Left forelimb (tissue), 1 donor: ENCODE measurements at regions not wholly inside any gene's neighbourhood (a gene's known extent, or its start where the extent isn't known, plus 50 kb on each side); places are given as distances from the start of the nearest gene placed in this dataset.

Experiments
- DNase-seq: peaks from one replicate; pipeline ENCODE4 v3.0.0-alpha.2; 2018; ENCODE audit warnings: low spot score

DNA sequence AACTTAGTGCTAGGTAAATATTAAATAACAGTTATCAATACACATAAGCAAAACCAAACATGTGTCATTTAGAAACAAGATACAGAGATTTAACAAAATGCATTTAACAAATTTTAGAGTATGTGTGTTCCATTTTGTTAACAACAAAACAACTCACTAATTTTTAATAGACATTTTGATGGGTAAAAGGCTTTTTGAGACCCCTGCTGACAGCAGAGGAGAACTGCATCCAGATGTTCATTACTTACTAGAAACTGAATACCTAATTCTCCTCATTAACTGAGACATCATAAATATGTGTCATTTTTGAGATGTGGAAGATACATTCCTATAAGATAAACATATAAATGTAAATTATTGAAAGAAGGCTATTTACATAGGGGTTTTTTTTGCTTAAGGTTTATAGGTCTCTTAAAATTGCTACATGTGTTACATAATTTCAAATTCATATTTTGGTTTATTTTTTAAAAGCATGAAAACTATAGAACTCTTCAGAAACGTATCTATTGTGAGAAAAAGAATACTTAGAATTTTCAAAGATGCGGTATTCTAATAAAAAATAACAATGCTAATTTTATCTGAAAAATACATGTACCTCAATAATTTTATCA, 1009.8 kb downstream of the TUSC7 start:
- DNase-seq, result no peak

DNA sequence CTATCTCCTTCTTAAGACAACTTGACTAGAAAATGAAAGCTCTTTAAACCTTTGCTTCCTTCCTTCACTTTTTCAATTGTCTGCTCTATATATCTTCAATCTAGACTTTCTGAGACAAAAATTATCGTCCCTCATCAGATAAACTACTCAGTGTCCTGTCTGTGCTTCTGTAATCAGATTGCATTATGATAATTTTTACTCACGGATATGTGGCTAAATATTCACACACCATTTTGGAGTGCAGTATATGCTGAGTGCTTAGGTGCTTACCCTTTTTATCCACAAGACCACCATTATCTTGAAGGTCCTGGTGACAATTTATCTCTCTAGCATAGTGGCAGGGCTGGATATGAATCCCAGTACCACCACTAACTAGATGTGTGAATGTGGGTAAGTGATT, 1012.3 kb downstream of the TUSC7 start:
- no peak for DNase-seq

DNA sequence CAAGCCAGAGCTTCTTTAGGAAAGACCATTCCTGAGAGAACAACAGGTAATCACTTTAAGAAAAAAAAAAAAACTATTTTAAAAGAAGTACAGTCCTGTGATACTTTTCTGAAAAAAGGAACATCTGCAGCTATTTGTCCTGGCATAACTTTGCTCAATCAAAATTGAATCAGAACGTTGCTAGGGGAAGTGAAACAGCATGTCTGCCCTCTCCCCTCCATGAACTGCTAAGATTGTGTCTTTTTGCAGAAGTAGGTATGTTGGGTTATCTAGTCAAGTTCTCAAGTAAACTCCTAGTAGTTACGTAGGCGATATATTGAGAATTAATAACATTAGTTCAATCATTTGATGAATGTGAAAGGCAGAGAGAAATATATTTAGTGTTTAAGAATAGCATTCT, 1013.3 kb downstream of the TUSC7 start:
- DNase-seq, result no peak

- no peak for DNase-seq
Observed at GRCh38 chr3:117723825-117724224, 1014.2 kb downstream of the TUSC7 start.

DNA sequence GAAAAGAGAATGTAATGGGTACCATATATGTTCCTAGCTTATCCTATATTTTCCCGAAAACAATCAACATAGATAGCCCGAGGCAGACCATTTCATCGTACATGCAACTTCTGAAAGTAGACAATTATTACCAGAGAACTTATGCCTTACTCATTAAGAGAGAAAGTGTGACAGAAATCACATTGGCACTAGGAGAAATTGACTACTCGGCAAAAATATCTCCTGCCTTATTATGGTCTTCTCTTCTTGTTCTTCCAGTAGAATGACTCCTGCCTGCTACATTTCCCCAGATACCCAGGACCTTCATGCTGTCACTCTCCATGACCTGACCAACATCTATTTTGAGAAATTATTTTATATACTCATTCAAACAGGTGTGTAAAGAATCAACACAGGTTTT, 1015.7 kb downstream of the TUSC7 start:
- DNase-seq, result no peak

GRCh38 chr3:117726776-117727175, 1017.2 kb downstream of the TUSC7 start:
- DNase-seq, result no peak

DNA sequence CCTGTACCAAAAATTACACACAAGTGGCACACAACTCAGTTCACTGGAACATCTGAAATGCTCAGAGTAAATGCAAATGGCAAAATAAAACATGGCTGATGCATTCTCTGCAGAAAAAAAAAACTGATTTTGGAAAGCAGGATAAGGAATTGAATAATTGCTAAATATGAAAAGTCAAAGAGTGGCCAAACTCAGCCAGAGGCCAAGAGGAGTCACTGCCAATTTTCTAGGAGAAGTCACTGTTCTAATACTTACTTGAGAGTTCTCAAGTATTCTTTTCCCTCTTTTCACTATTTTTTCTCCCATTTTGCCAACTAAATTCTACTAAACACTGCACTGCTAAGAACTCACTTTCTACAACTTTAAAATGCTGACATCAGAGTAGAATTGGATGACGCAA, 1018.6 kb downstream of the TUSC7 start:
- no peak for DNase-seq

DNA sequence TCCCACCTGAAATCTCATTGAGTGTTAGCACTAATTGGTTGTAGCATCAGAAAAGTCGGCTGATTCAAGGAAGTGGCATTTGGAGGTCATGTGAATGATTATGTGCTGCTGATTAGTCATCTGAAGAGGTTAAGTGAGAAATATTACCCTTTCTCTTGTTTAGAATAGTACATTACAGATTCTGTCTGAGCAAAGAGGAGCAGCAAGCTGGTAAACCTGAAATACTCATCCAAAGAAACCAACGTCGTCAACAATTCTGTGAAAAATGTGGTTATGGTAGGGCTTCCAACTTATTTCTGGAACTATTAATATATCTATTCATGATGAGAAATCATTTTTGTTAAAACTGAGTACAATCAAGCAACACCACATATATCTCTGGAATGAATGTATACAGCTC, 1024.9 kb downstream of the TUSC7 start:
- DNase-seq, result no peak

DNA sequence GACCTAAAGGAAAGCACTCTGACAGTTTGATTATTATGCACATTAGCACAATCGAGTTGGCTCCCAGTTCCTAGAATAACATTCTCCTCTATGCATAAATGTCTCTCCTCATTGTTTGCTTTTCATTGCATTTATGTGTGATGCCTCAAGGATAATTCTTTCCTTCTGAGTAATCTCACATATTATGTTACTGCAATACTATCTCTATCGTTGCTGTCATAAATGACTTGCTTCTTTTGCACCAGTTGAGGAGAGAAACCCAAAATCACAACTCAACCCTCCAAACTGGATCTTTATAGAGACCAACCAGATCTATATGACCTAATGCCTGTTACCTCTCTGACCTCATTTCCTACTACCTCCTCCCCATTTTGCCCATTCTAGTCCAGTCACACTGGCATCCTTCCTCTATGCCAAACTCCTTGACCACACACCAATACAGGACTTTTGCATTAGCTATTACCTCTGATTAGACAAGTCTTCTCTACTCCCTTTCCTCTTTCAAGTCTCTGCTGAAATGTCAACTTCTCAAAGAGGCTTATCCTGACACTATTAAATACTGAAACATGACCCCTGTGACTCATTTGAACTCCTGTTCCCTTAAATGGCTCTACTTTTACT, 1026.0 kb downstream of the TUSC7 start:
- DNase-seq, result no peak

- DNase-seq, result no peak
Observed at GRCh38 chr3:117736846-117737245, 1027.3 kb downstream of the TUSC7 start.

DNA sequence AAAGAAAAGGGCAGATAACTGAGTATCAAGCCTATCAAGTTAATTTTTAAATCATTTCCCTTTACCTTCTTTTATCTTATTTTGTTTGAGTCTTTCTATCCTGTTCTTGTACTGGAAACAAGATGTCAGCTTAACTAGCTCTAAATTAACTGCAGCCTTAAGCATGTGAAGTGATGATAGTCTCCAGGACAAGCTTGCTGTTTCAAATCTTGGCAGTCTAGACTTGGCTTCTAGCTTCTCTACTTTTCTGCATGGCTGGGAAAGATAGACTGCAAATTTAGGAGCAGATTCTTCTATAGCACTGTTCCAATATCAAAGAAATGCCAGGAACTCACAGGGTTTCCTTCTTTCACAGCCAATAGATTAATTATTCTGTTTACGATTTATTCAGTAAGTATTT, 1034.4 kb downstream of the TUSC7 start:
- no peak for DNase-seq

DNA sequence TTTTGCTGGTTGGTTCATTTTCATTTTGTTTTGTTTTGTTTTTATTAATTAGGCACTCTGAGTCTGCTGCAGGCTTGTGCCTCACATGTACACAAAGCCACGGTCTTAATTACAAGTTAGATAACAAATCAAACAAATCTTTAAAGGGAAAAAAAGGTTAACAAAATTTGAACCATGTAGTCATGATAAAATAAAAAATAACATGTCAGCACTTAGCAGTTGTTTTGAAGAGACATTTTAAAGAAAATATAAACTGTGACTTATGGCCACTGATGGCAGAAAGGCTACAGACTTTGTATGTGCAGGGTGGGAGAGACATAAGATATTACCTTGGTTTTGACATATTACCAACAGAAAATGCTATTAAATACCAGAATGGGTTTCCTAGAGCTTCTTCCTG, 1035.4 kb downstream of the TUSC7 start:
- DNase-seq, result no peak

DNA sequence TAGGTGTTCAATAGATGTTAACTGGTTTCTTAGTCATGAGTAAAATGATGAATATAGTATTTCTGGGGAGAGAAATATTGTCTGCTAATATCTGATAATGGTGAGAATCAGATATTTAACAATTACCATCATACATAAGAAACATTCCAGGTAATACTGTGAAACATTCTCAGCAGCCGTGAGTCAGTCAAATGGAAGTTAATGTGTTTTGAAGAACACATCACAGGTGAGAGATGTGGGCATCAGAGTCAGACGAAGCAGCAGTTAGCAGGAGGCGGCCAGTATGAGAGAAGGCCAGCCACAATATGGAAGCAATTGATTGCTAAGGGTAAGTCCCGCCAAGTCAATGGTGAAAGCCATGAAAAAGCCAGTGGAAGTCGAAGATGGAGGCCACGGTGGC, 1035.9 kb downstream of the TUSC7 start:
- no peak for DNase-seq

DNA sequence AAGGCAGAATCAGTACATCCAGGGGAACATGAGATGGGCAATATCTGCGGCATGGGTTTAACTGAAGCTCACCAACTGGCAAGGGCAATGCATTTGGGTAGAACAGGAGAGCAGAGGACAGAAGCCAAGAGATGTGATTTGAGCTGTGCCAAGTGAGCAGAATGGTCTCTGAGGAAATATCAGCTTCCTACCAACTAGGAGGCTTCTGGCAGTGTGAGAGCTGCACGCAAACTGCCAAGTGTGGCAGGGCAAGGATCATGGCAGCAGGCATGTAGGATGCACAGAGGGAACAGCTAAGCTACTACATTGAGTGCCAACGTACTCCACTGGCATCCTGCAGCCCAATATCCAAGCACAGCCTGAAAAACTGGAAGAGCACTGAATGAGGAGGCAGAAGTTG, 1036.5 kb downstream of the TUSC7 start:
- no peak for DNase-seq

DNA sequence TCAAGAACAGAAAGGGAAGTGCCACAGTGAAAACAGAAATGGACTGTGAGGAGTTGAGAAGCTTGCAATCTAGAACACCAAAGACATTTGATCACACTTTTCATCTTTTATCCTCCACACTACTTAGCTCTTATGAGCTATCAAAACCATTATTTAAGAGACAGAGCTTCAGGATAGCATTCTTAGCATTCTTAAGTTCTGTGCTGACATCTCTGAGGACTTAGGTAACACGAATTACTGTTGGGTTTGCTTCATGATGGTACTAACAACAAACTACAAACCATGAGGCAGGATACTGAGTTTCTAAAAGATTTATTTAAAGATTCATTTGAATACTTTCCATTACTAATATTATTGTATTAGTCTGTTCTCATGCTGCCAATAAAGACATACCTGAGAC, 1038.6 kb downstream of the TUSC7 start:
- no peak for DNase-seq

DNA sequence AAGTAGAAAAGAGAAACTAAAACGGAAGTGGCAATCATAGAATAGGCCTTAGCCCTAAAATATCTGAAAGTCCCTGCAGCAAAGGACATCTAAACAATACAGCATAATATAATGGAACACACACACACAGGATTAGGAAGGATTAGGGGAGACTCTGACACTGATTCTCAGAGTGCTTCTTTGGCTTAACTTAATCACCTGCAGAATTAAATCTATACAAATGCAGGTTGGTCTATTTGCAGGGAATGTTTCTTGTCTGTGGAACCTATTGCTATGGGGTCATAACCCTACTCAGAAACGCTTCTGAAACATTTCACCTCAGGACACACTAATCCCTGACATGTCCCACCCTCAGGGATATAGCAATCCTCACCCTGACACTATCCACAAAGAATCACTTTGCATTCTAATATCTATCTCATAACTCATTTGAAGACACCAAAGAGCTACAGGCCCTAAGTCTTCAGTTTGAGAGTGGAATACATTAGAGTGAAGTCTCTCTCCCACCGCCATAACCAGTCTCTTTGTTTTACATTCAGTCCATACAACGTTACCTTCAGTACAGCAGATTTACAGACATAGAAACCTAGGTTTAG, 1041.2 kb downstream of the TUSC7 start:
- no peak for DNase-seq

- no peak for DNase-seq
Observed at GRCh38 chr3:117751651-117752050, 1042.1 kb downstream of the TUSC7 start.

DNA sequence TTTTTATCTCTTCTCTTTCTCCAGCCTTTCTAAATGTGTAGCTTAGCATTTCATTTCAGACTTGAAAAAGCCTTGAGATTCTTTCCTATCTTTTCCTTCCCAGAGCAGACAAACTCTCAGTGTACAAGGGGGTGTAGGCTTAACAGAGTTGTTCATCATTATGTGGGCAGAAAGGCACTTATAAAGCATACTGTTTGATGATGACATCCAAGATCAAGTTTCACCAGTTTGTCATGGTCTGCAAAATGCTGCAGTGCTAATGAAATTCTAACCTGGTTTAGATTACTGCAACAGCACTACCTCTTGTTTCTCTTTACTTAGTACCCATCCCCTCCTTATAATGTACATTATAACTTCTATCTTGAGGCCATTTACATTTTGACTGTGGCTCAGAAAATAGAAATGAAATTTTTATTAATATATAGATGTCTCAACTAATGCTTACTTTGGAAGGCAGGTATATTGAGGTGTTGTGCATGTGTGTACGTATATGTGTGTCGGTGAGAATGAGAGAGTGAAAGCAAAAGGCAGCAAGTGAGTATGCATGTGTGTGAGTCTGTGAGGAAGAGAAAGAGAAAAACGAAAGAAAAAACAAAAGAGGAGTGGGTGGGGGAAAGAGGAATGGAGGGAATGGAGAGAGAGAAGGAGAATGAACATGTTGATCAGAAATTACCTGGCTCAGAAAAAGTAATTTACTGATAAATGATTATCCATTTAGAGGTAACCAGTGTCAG, 1043.6 kb downstream of the TUSC7 start:
- DNase-seq, result no peak

DNA sequence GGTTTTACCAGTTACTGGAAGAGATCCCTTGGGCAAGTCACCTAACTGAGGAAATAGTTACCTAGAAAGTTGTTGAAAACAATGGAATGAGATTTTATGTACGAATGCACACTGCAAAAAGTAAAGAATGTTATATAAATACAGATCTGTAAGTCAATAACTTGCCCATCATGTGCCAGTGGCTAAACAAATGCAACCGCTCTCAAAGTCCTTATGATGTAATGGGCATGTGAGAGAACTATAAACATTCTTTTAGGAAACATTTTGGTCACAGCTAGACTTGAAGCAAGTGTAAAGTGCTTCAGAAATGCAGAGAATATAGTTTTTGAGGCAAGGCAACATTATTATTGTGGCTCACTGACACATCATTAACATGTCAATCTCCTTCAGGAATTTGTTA, 1044.5 kb downstream of the TUSC7 start:
- no peak for DNase-seq

DNA sequence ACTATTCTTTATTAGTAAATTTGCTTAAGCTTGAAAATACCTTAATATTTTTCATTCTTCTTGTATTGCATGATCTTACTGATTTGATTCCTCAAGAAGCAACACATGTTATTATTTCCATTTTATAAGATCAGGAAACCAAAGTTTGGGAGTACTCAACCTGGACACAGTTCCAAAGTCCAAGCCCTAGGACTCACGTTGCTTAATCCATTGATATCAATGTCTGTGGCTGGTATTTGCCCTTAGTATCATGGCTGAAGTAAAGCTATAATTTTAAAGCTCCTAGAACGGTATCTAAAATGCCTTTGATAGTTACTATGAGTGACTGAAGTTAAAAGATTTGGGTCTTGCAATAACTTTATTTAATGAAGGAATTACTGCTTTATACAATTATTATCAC, 1045.3 kb downstream of the TUSC7 start:
- no peak for DNase-seq

DNA sequence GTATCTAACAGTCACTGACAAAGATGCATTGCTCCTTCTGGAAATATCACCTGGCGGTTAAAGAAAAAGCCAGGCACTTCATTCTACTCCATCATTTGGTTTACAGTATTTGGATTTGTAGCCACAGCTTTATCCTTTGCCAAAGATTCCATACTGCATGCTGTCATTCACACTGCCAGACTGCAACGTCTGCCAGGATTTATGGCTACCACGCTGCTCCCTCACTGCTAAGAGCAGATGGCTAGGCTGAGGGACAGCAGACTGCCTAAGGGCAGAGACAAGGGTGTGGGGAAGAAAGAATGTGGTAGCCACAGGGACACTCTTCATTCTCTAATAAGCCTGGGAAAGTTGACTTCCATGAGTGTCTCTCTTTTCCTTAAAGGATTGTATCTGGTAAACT, 1047.0 kb downstream of the TUSC7 start:
- DNase-seq, result no peak

GRCh38 chr3:117761703-117762620, 1052.4 kb downstream of the TUSC7 start:
- no peak for DNase-seq
